OCI-LY7 (cell line): ENCODE measurements at regions not wholly inside any gene's neighbourhood (a gene's known extent, or its start where the extent isn't known, plus 50 kb on each side); places are given as distances from the start of the nearest gene placed in this dataset.

Source experiments
- EZH2phosphoT487 ChIP-seq: fragments of 200-600 bp; sonication (generic); IDR thresholded peaks from 2 replicates; pipeline ENCODE4 v1.6.1; 2018; ENCODE audit warnings: low read depth, borderline replicate concordance, mild to moderate bottlenecking, mixed run types, antibody characterized with exemption, low read length, moderate library complexity, mixed read lengths
- TF ChIP-seq, protein P1 (sequence below): fragments of 200-600 bp; sonication (generic); conservative IDR thresholded peaks from 2 replicates; pipeline ENCODE4 v1.5.1; 2014; ENCODE audit warnings: mild to moderate bottlenecking, antibody characterized with exemption, low read length, moderate library complexity, mixed read lengths

DNA sequence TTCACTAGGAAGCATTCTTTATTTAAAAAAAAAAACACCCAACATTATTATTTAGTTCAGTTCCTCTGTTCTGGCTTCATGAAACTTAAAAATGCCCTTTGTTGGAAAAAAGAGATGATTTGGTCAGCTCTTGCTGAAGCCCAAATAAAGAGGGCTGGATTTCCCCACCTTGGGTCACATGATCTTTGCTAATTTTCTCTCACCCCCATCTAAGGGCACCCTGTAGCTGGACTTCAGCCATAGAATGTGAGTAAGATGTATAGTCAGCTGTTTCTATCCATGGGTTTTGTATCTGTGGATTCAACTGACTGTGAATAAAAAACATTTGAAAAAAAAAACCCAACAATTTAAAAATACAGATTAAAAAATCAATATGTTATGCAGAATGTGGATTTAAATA lies 213.9 kb upstream of the SULF2 start:
- TF ChIP-seq, protein P1, sequence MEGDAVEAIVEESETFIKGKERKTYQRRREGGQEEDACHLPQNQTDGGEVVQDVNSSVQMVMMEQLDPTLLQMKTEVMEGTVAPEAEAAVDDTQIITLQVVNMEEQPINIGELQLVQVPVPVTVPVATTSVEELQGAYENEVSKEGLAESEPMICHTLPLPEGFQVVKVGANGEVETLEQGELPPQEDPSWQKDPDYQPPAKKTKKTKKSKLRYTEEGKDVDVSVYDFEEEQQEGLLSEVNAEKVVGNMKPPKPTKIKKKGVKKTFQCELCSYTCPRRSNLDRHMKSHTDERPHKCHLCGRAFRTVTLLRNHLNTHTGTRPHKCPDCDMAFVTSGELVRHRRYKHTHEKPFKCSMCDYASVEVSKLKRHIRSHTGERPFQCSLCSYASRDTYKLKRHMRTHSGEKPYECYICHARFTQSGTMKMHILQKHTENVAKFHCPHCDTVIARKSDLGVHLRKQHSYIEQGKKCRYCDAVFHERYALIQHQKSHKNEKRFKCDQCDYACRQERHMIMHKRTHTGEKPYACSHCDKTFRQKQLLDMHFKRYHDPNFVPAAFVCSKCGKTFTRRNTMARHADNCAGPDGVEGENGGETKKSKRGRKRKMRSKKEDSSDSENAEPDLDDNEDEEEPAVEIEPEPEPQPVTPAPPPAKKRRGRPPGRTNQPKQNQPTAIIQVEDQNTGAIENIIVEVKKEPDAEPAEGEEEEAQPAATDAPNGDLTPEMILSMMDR: no peak
- no peak for TF ChIP-seq EZH2phosphoT487
